ENCODE measurements at regions not wholly inside any gene's neighbourhood (a gene's known extent, or its start where the extent isn't known, plus 50 kb on each side); places are given as distances from the start of the nearest gene placed in this dataset.

DNA sequence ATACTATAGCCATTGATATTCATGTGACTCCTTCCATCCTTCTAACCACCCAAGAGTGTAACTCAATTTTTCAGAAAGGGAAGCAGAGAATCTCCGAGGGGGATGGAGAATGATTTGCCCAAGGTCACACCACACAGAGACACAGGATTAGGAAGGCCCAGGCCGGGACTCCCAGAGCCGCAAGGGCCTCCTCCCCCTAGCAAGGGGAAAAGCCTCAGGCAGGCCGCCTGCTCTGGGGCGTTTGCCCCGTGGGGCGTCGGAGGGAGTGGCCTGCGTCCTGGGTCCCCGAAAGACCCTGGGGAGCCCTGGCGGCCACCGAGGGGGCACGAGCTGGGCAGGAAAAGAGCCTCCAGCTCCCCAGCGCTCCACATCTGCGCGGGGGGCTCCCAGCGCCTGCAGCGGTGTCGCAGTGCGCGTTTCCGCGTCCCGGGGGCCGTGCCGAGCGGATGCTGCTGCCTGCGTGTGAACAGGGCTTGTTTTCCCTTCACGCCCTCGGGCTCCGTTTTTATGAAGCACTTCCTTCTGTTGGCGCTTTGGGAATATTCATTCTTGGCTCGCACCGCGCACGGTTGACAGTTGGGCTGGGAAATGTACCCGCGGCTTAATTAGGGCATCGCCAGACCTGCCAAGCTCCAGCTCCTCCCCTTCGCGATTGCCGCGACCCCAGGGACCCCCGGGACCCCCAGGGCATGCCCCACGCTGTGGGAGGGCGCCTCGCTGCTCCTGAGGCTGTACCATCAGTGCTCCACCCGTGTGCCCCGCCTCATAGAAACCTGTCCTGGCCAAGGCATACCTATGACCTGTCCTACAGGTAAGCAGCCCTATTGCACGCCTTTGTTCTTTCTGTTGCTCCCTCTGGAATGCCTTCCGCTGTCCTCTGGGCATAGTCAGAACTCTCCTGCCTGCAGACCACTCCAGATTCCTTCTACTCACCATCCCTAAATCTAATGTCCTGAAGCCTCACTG is 158.9 kb upstream of the GLI2 start:
- DNase-seq: no peak

DNA sequence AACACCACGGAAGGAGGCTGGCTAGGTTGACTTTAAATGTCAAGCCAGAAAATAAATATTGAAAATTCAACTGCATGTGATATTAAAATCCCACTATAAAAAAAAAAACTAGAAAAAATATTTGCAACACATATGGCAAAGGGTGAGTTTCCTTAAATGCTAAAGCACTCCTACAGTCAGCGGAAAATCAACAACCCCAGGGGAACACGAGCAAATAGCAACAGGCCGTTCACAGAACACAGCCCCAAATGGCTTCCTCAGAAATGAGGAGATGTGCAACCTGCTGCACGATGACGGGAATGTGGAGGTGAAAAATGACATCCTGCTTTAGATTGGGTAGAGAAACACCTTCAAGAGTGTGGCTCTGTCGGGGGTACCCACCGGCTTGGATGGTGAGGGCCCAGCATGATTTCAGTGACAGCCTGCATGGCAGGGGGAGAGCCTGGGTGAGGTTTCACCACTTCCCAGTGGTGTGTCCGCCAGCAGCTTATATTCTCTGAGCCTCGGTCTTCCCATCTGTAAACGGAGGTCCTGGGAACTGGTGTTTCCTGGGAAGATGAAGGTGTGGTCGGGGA is 157.9 kb upstream of the GLI2 start:
- DNase-seq: no peak

DNA sequence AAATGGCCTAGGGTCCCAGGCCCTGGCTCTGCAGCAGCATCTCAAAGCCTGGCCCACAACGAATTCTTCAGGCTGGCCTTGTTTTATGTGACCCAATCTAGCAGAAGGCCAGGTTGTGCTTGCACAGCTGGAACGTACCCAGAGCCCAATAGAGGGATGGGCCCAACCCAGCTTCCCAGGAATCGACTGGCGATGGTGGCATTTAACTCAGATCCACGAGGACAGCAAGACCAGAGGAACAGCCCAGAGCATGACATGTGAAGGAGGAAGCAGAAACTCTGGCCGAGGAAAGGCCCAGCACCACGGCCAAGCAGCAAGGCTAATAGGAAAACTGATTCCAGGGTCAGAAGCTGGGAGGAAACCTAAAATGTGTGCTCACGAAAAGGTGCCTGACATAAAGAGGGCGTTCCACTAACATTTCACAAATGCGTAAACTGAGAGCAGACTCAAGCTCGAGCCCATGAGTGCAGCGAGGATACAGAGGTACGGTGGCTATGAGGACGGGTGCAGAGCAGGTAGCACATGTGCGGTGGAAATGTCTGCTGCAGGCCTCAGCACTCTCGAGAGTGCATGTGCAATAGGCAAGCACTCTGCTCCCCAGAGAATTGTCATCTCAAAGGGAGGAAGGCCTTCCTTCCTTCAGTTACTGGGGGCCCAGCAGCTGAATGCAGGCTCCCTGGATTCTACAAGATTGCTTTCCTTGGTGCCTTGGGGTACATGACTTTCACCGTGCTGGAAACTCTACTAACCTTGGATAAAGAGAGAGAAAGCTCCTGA is 156.9 kb upstream of the GLI2 start:
- DNase-seq: no peak

DNA sequence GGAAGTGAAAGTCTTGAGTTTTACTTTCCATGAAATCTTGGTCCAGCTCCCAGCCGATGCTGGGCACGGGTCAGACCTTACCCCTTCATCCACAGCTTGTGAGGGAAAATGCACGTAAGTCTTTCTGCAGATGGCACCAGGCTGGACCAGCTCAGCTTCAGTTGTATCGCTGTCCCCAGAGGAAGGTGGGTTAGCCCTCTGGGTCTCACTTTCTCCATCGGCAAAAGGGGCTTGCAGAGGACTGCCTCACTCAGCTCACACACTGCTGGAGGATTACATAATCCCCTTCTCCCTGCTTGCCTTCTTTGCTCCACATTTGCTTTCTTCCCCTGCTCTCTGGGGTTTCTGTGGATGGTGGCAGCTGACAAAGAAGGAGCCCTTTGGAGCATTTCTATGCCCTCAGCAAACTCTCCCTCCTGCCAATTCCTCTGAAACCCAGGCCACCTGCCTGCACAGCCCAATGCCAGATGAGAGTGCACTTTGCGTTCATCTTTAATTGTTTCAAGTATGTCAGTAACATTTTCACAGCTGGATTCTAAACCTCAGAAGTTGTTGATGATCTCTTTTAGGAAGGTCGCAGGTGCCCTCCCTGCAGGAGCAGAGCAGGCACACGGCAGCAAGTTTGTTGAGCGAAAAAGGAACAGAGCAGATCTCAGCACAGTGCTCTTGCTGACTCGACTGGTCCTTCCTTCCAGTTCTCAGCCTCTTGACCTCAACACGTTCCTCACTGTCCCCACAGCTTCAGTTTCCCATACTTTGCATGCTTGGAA is 155.6 kb upstream of the GLI2 start:
- DNase-seq: no peak

DNA sequence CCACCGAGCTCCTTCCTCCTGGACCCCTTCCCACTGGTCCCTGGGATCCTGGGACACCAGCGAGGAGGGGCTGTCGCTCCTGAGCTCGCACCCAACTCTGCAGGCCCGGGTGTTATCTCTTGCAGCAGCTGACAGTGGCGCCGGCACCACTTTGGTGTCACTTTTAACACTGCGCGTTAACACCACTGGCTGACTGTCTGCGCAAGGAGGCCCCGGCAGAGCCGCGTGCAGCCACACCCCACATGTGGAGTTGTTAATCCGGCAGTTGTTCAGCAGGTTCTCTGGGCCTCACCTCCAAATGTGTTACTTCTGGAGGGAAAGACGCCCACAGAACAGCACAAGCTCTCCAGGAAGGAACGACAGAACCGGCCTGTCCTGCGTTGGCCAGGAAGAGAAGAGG is 155.0 kb upstream of the GLI2 start:
- no peak for DNase-seq

DNA sequence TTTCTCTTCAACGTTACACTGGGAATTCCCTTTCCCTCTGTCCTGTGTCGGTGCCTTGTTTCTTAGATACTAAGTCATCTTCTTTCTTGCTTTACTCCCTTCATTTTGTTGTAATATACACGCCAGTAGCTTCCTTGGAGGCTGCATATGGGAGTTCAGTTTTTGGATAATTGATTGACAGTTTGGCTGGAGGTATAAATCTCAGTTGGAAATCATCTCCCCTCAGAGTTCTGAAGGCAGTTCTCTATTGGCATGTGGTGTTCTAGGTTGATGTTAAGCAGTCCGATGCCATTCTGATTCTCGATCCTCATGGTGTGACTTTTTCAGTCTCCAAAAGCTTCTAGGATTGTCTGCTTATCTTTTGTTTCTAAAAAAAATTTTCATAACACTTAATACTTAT is 152.5 kb upstream of the GLI2 start:
- no peak for DNase-seq

DNA sequence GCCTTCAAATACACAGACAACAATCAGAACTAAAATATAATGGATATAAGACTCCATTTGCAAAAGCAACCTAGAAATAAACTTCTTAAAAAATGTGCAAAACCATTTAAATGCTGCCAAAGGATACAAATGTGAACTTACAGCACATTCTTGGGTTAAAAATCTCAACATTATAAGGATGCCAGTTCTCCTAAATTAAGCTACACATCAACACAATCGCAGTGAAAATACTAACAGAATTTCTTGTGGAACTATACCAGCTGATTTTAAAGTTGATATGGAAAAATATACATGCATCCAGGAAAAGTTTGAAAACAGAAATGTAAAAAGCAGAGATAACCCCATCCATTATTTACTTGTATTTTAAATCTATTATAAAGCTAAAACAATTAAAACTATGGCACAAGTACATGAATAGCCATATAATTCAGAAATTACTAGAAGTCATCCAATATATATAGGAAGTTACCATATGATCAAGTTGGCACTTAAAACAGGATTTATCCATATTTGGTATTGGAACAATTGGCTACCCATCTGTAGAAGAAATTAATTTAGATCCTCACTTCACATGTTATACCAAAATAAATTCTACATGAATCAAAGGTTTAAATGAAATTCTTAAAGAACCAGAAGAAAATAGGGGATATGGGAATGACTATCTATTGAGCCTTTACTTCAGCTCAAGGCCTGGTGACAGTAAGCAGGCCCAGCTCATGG is 151.7 kb upstream of the GLI2 start:
- no peak for DNase-seq

DNA sequence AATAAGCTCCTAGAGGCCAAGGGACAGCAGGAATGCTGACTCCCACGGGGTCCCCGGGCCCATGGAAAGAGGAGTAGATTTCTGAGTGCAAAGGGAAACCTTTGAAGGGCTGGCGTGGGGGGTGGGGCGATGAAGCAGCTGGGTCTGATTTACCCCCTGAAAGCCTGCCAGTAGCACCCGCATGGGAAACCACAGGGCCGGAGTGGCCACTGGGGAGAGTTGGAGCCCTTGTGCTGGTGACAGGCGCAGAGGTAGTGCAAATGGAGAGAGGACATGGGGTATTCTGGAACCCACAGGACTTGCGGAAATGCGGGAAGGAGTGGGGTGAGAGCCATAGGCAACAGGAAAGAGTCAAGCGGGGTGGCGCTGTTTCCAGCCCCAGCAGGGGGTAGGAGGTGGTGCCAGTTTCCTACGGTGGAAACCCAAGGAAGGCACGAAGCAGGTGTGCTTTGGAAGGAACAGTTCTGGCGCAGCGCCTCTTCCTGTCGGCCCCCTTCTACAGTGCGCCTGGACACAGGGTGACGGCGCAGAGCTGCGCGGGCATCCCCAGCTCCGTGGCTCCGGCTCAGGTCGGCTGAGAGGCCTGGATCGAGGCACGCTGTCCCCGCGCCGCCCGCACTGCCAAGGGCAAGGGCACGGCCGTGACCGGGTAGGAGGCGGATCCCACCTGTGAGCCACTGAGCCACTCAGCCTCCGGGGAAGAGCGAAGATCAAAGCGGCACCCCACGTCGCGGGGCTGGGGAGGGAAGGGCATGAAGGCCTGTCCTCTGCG is 149.0 kb upstream of the GLI2 start:
- no peak for DNase-seq

DNA sequence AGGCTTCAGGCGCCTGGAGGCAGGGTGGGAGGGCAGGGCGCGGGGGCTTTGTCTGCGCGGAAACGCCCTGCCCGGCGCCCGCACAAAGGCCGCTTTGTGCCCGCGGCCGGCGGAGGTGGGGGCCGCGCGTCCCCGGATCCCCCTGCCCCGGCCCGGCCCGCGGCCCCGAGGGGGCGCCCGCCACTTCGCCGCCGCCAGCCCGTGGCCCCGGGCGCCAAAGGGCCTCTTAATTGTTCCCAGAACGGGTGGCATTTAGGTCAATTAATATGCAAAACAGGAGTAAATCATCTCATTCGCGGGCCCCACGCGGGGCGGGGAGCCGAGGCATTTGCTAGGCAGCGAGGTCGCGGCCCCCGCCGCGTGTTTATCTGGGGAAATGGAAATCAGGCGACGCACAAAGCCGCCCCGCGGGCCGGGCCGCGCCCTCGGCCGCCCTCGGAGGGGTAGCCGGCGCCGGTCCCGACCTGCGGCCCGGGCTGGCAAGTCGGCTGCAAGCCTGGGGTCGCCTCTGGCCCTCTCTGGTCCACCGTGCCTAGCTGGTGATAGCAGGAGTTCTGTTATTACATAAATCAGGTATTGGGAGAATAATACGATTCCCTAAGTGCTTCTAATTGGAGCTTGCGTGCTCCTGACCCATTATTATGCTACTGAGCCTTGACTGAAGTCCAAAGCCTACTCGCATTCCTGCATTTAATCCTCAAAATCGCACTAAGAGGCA is 148.2 kb upstream of the GLI2 start:
- no peak for DNase-seq

DNA sequence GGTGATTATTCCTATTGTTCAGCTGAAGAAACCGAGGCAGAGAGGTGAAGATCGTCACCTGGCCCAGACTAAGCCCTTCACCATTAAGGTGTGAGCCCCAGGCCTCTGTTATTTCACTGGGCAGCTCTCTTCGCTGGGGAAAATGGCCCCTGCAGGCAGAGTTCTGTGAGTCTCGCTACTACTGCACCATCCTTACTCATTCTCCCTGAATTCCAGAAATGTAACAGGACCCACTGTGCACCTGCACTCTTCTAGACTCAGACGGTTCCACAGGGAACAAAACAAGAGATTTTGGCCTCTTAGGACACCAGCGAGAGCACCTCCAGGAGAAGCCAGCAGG is 147.7 kb upstream of the GLI2 start:
- DNase-seq: no peak

DNA sequence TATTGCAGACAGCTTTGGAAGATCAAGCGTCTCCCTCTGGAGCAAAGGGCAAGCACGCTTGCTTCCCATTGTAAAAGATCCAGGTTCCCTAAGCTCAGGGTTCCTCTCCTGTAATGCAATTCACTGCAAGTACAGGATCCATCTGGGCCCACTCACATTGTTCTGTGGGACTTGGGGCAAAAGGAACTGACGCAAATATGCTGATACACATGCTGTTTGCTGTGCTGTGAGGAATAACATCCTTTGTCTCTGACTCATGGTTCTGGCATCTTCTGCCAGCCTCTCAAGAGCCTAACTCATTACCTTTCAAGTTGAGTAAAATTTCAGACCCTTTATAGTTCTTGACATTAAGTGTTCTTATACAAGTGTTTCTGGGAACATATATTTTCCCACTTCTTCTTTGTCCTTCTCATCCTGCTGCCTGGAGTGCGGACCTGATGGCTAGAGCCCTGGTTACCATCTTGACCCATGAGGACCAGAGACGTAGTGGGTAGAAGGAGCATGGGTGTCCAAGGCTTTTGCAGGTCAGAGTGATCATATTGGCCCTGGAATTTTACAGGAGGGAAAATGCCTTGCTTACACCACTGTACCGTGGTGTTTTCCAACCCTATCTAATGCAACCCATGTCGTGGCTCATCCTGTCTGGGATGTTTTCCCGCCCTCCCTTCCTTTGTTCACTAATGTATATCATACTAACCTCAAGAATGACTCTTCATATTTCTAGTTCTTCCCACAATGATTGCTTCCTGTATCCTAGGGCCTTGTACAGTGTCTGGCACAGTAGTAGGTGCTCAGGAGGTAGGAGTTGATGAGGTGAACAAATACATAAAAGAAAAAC is 145.7 kb upstream of the GLI2 start:
- no peak for DNase-seq

DNA sequence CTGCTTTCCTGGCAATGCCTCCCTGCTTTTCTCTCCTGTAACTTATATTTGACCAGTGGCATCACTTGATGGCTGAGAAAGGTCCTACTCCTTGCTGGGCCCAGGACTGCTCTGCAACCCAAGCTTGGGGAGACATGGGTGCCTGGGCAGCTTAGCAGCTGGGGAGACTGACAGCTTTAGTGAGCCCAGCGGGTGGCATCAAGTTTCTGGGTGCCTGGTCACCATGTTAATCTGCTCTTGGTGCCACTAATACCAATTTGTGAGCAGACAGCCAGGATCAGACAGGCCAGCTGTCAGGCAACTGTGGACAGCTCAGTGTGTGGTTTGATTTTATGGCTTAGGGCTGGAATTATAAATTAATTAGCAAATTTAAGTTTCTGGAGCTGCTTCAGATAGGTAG is 144.8 kb upstream of the GLI2 start:
- no peak for DNase-seq

DNA sequence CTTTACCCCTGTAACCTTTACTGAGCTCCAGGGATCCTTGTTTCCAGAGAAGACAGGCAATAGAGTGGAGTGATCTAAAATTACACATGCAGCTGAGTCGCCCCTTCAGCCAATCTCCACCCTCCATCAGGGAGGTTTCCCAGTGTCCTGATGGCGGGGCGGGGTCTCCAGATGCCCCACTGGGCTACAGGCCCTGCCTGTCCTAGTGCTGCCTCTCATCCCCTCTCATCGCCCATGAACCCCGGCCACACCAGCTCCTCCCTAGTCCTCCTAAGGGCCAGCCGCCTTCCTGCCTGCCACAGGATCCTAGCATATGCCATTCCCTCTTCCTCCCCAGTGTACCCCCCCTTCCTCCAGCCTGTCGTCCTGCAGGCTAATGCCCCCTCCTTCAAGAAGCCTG is 144.1 kb upstream of the GLI2 start:
- DNase-seq: no peak

DNA sequence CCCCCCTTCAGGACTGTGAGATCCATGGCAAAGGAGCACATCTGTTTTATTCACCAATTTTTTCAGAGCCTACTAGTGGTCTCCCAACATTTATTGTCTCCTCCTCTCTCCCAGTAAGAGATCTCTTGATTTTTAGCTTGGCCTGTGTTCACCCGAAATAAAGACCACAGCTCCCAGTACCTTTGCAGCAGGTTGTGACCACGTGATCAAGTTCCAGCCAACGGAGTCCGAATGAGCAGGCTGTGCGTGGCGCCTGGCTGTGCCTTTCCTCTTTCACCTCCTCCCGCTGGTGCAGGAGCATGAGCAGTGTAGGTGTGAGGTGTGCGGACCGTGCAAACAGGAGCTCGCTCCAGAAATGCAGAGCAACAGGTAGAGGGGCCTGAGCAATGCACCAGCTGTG is 143.6 kb upstream of the GLI2 start:
- DNase-seq: no peak

DNA sequence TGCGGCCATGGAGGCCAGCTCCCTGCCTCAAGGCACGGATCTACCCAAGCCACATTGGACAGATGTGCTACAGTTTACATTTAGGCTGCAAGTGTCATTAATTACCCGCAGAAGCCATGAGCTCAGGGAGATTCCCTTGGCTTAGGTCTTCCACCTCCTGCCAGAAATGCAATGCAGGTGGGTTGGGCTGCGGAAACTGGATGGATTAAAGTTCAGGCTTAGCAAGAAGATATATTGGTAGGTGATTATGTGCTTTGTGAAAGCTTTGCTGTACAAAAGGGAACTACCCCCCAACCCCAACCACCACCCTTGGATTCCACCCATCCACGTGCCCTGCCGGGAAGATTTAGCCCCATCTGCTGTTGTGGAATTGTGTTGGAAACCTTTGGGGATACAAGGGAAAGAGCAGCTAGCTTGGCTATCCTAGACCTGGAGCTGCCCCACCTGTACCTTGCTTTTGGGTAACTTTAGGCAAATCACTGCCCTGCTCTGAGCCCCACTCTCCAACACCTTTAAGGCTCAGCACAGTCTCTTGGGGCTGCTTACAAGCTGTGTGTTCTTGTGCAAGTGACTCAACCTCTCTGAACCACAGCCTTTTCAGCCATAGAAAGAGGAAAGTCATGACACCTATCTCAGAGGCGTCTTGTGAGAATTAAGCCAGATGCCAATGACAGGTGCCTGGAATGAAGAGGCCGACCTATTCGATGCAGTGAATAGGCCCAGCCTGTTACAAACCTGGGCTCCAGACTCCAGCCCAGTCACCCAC is 141.6 kb upstream of the GLI2 start:
- DNase-seq: no peak

DNA sequence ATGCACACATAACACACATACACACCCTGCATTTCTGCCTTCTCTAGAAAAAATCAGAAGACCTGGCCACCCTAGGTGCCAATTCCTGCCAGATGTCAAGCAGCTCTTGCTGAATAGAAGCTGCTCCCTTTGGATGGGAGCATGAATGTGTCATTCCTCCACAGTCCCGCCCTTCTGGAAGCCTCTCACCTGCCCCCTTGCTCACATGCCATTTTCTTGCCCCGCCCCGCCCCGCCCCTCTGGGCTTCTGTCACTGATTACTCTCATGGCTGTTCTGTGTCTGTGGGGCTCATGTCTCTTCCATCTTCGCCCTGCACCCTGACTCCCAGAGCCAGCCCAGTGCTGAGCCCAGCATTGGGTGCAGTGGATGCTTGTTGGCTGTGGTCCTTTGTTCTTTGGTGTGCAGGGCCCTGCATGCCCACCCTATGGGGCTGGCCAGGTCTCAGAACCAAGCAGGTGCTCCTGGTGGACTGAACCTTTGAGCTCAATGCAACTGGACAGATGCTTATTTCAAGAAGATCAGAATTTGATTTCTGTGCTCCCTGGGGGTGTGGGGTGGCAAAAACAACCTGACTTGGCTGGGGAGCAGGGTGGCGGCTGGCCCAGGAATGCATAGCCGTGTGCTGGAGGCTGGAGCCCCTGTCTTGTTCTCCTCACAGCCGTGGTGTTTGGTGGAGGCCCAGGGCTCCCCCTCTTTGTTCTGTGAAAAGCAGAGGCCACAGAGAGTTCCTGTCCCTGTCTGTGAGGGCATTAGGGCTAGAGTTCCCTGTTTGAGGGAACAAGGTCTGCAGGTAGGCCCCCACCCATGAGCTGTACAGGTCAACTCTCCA is 140.6 kb upstream of the GLI2 start:
- no peak for DNase-seq

DNA sequence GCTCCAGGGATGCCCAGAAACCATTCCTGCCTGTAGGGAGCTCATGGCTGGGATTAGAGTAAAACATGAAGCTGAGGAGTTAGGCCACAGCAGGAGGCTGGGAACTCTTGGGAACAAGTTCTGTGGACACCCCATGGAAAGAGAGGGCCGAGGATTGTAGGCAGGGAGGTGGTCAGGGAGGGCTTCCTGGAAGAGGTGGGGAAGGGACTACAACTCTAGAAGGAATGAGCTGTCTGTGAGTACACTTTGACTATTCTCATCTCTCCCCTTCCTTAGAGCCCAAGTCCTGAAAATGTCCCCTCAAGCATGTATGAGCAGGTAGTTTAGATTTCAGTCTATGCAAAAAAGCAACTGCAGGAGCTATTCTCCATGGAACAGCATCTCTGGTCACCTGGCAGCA is 139.9 kb upstream of the GLI2 start:
- no peak for DNase-seq

DNA sequence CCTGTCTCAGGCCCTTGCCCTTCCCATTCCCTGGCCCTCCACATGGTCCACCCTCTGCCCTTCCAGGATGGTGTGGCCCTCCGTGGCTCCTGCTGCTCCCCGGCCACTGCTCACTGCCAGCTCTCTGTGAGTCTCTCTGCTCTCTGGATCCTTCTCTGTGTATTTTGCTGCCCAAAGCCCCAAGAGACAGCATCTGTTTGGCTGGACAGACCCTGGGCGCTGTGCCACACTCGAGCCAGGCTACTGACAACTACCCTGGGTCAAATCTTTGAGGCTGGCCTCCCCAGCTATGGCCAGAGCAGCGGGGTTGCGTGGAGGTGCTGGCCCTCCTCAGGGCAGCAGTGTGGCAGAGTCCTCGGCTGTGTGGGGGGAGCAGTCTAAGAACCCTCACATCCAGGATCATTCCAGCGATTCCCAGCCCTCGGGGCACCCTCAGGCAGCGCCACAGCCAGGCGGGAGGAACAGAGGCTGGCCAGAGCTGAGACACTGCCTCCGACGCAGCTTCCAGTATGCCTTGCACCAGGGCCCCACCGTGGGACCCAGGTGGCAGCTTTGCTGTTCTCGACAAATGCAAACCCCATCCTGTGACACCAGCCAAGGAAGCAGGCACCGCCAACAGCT is 139.4 kb upstream of the GLI2 start:
- no peak for DNase-seq

Measured in activated naive CD4-positive, alpha-beta T cell (primary cell).